Mammary epithelial cell (primary cell): ENCODE measurements at regions not wholly inside any gene's neighbourhood (a gene's known extent, or its start where the extent isn't known, plus 50 kb on each side); places are given as distances from the start of the nearest gene placed in this dataset.

Experiments
- CTCF ChIP-seq, 2 donors: IDR thresholded peaks in 1 of 2; conservative IDR thresholded peaks in 1 of 2; 2 replicates each; pipeline ENCODE4 v1.5.1; 2011 to 2012; ENCODE audit warnings: inconsistent platforms in 2 of 2, low read length in 2 of 2, mild to moderate bottlenecking in 2 of 2, control low read depth in 1 of 2, low read depth in 1 of 2; ENCODE audit not compliant: insufficient read depth in 1 of 2; ENCODE audit errors: extremely low read depth in 1 of 2
- EZH2 ChIP-seq: IDR thresholded peaks from 2 replicates; pipeline ENCODE4 v1.6.1; 2012; ENCODE audit warnings: low read length, inconsistent platforms, borderline replicate concordance

DNA sequence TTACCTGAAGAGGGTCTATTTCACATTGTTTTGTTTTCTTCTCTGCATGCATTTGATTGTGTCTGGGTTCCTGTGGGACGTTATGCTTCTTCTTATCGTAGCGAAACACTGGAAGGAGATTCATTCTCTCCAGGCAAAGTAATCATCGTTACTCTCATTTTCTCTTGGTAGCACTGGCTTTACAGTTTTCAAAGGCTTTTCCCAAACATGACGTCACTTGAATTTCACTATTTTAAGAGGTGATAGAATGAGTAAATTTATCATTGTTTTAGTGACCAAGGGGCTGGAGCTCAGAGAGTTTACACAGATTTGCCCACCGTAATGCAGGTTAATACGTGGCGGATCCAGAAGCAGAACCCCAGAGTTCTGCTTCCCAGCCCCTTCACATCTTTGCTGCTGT lies 391.4 kb downstream of the DCDC2C start:
- TF ChIP-seq CTCF (conservative IDR thresholded peaks at IDR 0.05 in 1 of 2, IDR thresholded peaks at IDR 0.05 in 1 of 2; ENCODE audit: extremely low read depth in 1 of 2, insufficient read depth in 1 of 2, low read depth in 1 of 2, low read length in 2 of 2) (no peak), EZH2 (no peak)
